Neuron (in vitro differentiated cells): ENCODE measurements at regions not wholly inside any gene's neighbourhood (a gene's known extent, or its start where the extent isn't known, plus 50 kb on each side); places are given as distances from the start of the nearest gene placed in this dataset.

Experiments used
- H2AFZ ChIP-seq: one replicate; pipeline ENCODE4 v1.6.1; 2013; ENCODE audit warnings: low read depth, mild to moderate bottlenecking, inconsistent platforms, low read length, moderate library complexity
- H3K27me3 ChIP-seq: one replicate; pipeline ENCODE4 v1.6.1; 2013; ENCODE audit warnings: low read length; ENCODE audit not compliant: insufficient read depth
- H3K36me3 ChIP-seq: one replicate; pipeline ENCODE4 v1.6.1; 2013; ENCODE audit warnings: low read length; ENCODE audit not compliant: insufficient read depth
- H3K4me1 ChIP-seq: one replicate; pipeline ENCODE4 v1.6.1; 2013; ENCODE audit warnings: low read length; ENCODE audit not compliant: insufficient read depth
- H3K4me3 ChIP-seq: 2 replicates; pipeline ENCODE4 v1.5.1; 2013; ENCODE audit warnings: mild to moderate bottlenecking, low read length, moderate library complexity
- H3K9me3 ChIP-seq: one replicate; pipeline ENCODE4 v1.6.1; 2013; ENCODE audit warnings: low read length

GRCh38 chr12:65533177-65533883, 254.8 kb downstream of the MSRB3 start:
- no peaks in the 10 kb centered on the region for H3K9me3 ChIP-seq
- no peaks in the 10 kb centered on the region for H3K27me3 ChIP-seq
- H3K4me1 ChIP-seq, result no peaks in the 10 kb centered on the region
- no peaks in the 10 kb centered on the region for H3K36me3 ChIP-seq
- H3K4me3 ChIP-seq, result no peak overlapping the region
- no peak overlapping the region for H2AFZ ChIP-seq

GRCh38 chr12:65534238-65534841, 255.9 kb downstream of the MSRB3 start:
- Histone ChIP-seq H3K4me3 (no peak overlapping the region), H2AFZ (no peak overlapping the region), H3K9me3 (no peaks in the 10 kb centered on the region), H3K36me3 (no peaks in the 10 kb centered on the region), H3K4me1 (no peaks in the 10 kb centered on the region), H3K27me3 (no peaks in the 10 kb centered on the region)

DNA sequence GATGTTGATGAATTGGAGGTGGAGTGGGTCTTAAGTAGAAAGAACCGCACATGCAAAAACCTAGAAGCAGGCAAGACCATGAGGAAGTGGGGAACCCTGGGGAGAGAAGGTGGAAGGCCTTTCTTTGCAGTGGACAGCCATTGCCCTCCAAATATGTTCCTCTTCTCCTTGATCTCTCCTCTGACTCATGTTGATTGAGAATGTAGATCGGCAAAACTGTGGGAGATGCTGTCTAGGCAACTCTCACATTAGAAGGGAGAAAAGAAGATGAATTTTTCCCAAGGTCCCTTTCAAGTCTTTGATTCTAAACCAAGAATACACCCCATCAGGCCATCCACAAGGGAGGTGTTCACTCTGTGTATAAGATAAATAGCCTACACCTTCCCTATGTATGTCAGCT, 257.5 kb downstream of the MSRB3 start:
- Histone ChIP-seq H3K4me1 (no peaks in the 10 kb centered on the region), H2AFZ (no peak overlapping the region), H3K36me3 (no peaks in the 10 kb centered on the region), H3K27me3 (no peaks in the 10 kb centered on the region), H3K9me3 (no peaks in the 10 kb centered on the region), H3K4me3 (no peak overlapping the region)

DNA sequence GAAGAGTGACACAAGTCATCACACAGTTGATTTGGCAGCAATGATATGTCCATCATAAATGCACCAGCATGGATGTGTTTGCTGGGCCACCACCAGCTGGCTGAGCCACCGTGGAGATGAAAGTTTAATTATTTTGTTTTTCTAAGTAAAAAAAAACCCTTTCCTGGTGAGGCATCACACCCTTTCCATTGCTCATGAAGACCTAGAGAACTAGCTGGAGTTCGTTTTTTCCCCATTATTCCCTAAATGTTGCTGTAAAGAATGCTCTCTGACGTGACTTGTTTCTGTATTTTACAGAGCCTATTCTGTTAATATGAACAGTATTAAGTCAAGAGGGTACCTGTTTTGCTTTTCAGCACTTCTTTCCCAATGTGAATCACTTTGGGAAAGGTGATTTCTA, 257.9 kb downstream of the MSRB3 start:
- H3K4me3 ChIP-seq, result no peak overlapping the region
- no peaks in the 10 kb centered on the region for H3K9me3 ChIP-seq
- no peaks in the 10 kb centered on the region for H3K36me3 ChIP-seq
- no peaks in the 10 kb centered on the region for H3K27me3 ChIP-seq
- no peak overlapping the region for H2AFZ ChIP-seq
- no peaks in the 10 kb centered on the region for H3K4me1 ChIP-seq

DNA sequence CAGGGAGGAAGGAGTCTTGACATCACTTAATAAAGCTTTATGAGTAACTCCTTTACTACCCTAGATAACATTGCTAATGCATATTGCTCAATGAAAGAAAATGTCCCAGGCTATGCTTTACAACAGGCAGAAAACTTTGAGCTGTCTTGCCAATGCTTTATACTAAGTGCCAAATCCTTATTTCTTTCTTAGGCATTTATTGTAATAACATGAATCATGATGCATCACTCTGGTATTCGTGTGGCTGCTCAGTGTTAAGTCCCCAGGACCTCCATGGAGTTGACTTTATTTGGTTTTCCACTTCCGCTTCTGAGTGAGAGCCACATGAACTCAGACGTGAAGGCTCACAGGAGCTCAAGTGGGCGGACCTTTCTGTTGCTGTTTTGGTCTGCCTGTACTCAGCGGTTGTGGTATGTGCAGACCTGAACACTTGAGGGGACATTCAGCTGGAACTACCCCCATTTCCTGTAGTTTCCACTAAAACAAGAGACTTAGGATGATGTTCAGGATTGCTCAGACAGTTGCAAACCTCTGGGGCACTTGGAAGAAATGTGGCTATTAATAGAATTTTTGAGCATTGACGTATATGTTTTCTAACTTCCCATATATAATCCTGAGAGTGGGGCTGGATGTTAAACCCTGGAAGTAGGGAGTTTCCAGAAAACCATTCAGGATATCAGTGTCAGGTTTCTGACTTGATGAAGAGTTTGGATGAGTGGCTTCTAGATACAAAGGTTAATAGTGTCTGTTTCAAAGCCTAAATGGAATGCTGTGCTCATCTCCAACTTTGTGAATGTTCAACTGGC, 258.6 kb downstream of the MSRB3 start:
- Histone ChIP-seq H3K27me3 (no peaks in the 10 kb centered on the region), H3K9me3 (no peaks in the 10 kb centered on the region), H2AFZ (no peak overlapping the region), H3K4me3 (no peak overlapping the region), H3K4me1 (no peaks in the 10 kb centered on the region), H3K36me3 (no peaks in the 10 kb centered on the region)

DNA sequence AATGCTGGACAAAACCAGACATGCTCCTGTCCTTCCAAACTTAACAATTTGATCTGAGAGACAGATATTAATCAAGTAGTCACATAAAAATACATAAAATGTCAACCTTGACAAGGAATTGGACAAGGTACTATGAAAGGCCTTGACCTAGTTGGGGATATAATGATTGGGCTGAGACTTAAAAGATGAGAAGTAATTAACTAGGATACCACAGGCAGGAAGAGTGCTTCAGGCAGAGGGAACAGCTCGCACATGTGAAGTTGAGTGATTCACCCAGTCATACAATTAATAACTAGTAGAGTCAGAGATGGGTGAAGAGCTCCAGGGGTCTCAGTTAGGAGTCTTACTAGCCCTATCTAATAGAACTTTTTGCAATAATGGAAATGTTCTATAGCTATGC, 259.5 kb downstream of the MSRB3 start:
- no peaks in the 10 kb centered on the region for H3K4me1 ChIP-seq
- H3K9me3 ChIP-seq, result no peaks in the 10 kb centered on the region

DNA sequence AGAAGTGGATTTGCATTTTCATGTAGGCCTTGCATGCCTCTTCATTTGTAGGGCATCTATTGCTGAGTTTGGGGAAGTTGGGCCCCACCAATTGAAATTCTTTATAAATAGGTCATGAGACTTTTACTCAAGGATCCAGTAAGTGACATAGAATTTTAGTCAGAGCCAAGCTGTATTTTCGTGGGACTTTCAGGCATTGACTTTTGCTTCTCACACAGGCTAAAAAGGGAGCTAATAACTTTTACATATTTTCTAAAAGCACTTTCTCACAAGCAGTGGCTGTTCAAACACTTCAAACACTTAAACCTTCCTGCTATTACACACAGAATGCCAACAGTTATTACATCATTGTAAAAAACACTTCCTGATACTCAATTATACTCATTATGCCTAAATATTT, 260.5 kb downstream of the MSRB3 start:
- Histone ChIP-seq H3K9me3 (no peaks in the 10 kb centered on the region), H3K27me3 (no peaks in the 10 kb centered on the region), H3K4me1 (no peaks in the 10 kb centered on the region), H3K4me3 (no peak overlapping the region), H3K36me3 (no peaks in the 10 kb centered on the region), H2AFZ (no peak overlapping the region)

More for the DNA sequence above, 259.5 kb downstream of the MSRB3 start:
- Histone ChIP-seq H3K36me3 (no peaks in the 10 kb centered on the region), H3K27me3 (no peaks in the 10 kb centered on the region), H3K4me3 (no peak overlapping the region), H2AFZ (no peak overlapping the region)

DNA sequence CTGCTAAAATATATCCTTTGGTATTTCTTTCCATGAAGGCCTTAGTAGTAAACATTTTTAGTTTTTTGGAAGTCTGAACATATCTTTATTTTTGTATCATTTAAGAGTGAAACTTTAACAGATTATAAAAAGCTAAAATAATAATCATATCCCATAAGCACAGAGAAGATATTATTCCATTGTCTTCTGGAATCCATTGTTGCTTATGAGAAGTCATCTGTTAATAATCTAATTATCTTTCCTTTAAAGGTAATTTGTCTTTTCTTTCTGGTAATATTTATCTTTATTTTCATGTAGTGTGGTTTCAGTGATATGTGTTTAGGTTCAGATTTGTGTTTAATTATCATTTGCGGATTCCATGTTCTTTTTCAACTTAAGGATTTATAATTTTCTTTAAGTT, 261.7 kb downstream of the MSRB3 start:
- Histone ChIP-seq H3K36me3 (no peaks in the 10 kb centered on the region), H2AFZ (no peak overlapping the region), H3K4me3 (no peak overlapping the region), H3K9me3 (no peaks in the 10 kb centered on the region), H3K4me1 (no peaks in the 10 kb centered on the region), H3K27me3 (no peaks in the 10 kb centered on the region)

- Histone ChIP-seq H3K9me3 (no peaks in the 10 kb centered on the region), H3K4me3 (no peak overlapping the region), H2AFZ (no peak overlapping the region), H3K36me3 (no peaks in the 10 kb centered on the region), H3K4me1 (no peaks in the 10 kb centered on the region), H3K27me3 (no peaks in the 10 kb centered on the region)
Measured at GRCh38 chr12:65546528-65546927, 268.0 kb downstream of the MSRB3 start.

GRCh38 chr12:65556676-65557437, 267.4 kb upstream of the HMGA2 start:
- H3K4me1 ChIP-seq, result no peaks in the 10 kb centered on the region
- H3K9me3 ChIP-seq, result no peaks in the 10 kb centered on the region
- H2AFZ ChIP-seq, result peak overlapping the region; percentile 6
- H3K27me3 ChIP-seq, result no peaks in the 10 kb centered on the region
- H3K4me3 ChIP-seq, result no peak overlapping the region
- no peaks in the 10 kb centered on the region for H3K36me3 ChIP-seq

GRCh38 chr12:65557438-65558181, 266.7 kb upstream of the HMGA2 start:
- Histone ChIP-seq H3K9me3 (no peaks in the 10 kb centered on the region), H3K4me1 (no peaks in the 10 kb centered on the region)

GRCh38 chr12:65560286-65560685, 264.0 kb upstream of the HMGA2 start:
- Histone ChIP-seq H3K4me1 (peaks cover 2% of the 10 kb centered on the region), H3K36me3 (no peaks in the 10 kb centered on the region), H3K4me3 (no peak overlapping the region), H3K27me3 (no peaks in the 10 kb centered on the region), H3K9me3 (no peaks in the 10 kb centered on the region), H2AFZ (no peak overlapping the region)

More at GRCh38 chr12:65557438-65558181, 266.7 kb upstream of the HMGA2 start:
- Histone ChIP-seq H2AFZ (no peak overlapping the region), H3K27me3 (no peaks in the 10 kb centered on the region), H3K4me3 (no peak overlapping the region), H3K36me3 (no peaks in the 10 kb centered on the region)
